Left ventricle myocardium superior (tissue), 1 donor: ENCODE measurements at regions not wholly inside any gene's neighbourhood (a gene's known extent, or its start where the extent isn't known, plus 50 kb on each side); places are given as distances from the start of the nearest gene placed in this dataset.
A peak's percentile ranks its signal among the peaks of the same experiment; 100 is the strongest.

ENCODE experiments used
- ATAC-seq: fragments of 200-7000 bp; cut with Tn5 transposase; one replicate; pipeline ENCODE4 v1.9.1; 2020; ENCODE audit warnings: mild to moderate bottlenecking, moderate library complexity
- DNase-seq: peaks from one replicate; pipeline ENCODE4 v3.0.0-alpha.2; 2020
- intact Hi-C: fragments of 100-400 bp; cut with micrococcal nuclease; formaldehyde crosslinking; loops from one replicate; pipeline ENCODE4 v1.11.0; 2022
- donor health status: DM: no; HTN: yes; CAD: no; lungs with severe emphysema.

GRCh38 chr2:128958241-128958640 lies 639.6 kb upstream of the HS6ST1 start:
- DNase-seq, result no peak
- ATAC-seq, result no peak
- intact Hi-C loops, result no loop called here

- no peak for DNase-seq
- intact Hi-C loops, result no loop called here
- ATAC-seq, result no peak
These were observed 649.0 kb upstream of the HS6ST1 start for GRCh38 chr2:128967646-128968045.

GRCh38 chr2:128969374-128969773 lies 650.7 kb upstream of the HS6ST1 start:
- intact Hi-C loops, result no loop called here

GRCh38 chr2:128970332-128971116 lies 651.9 kb upstream of the HS6ST1 start:
- ATAC-seq, result no peak
- intact Hi-C loops, result no loop called here
- no peak for DNase-seq

More at GRCh38 chr2:128969374-128969773, 650.7 kb upstream of the HS6ST1 start:
- ATAC-seq (no peak), DNase-seq (no peak)

GRCh38 chr2:128973566-128973965 lies 654.9 kb upstream of the HS6ST1 start:
- intact Hi-C loops, result no loop called here
- ATAC-seq (no peak), DNase-seq (no peak)

GRCh38 chr2:128978212-128978611 lies 659.5 kb upstream of the HS6ST1 start:
- intact Hi-C loops, result no loop called here
- no peak for ATAC-seq

GRCh38 chr2:128979182-128979581 lies 660.5 kb upstream of the HS6ST1 start:
- intact Hi-C loops, result no loop called here
- no peak for ATAC-seq
- no peak for DNase-seq

More at GRCh38 chr2:128978212-128978611, 659.5 kb upstream of the HS6ST1 start:
- DNase-seq, result no peak

GRCh38 chr2:128980475-128980874 lies 661.8 kb upstream of the HS6ST1 start:
- intact Hi-C loops, result no loop called here
- no peak for DNase-seq
- no peak for ATAC-seq

GRCh38 chr2:128981353-128981752 lies 662.7 kb upstream of the HS6ST1 start:
- ATAC-seq (no peak), DNase-seq (no peak)
- intact Hi-C loops, result no loop called here

- ATAC-seq, result no peak
These were observed 663.3 kb upstream of the HS6ST1 start for GRCh38 chr2:128982001-128982400.

GRCh38 chr2:128982670-128983069 lies 664.0 kb upstream of the HS6ST1 start:
- intact Hi-C loops, result no loop called here
- ATAC-seq (no peak), DNase-seq (no peak)

More at GRCh38 chr2:128982001-128982400, 663.3 kb upstream of the HS6ST1 start:
- intact Hi-C loops, result no loop called here
- DNase-seq, result no peak

GRCh38 chr2:128983094-128983493 lies 664.4 kb upstream of the HS6ST1 start:
- intact Hi-C loops, result no loop called here
- DNase-seq (no peak), ATAC-seq (no peak)

GRCh38 chr2:128984081-128984480 lies 665.4 kb upstream of the HS6ST1 start:
- intact Hi-C loops, result no loop called here
- DNase-seq (no peak), ATAC-seq (no peak)

GRCh38 chr2:128984855-128985254 lies 666.2 kb upstream of the HS6ST1 start:
- ATAC-seq (no peak), DNase-seq (no peak)
- intact Hi-C loops, result no loop called here

- ATAC-seq, result no peak
- DNase-seq, result no peak
- intact Hi-C loops, result no loop called here
These were observed 667.5 kb upstream of the HS6ST1 start for GRCh38 chr2:128986026-128986715.

- intact Hi-C loops, result no loop called here
- ATAC-seq (no peak), DNase-seq (no peak)
These were observed 668.2 kb upstream of the HS6ST1 start for GRCh38 chr2:128986867-128987268.

GRCh38 chr2:128988326-128988725 lies 669.7 kb upstream of the HS6ST1 start:
- intact Hi-C loops, result no loop called here
- peak; percentile 64 for ATAC-seq
- DNase-seq, result no peak

- intact Hi-C loops, result no loop called here
- DNase-seq (no peak), ATAC-seq (no peak)
These were observed 670.3 kb upstream of the HS6ST1 start for GRCh38 chr2:128988967-128989366.

- intact Hi-C loops, result no loop called here
- DNase-seq (no peak), ATAC-seq (no peak)
These were observed 676.4 kb upstream of the HS6ST1 start for GRCh38 chr2:128995086-128995485.

- no peak for ATAC-seq
- intact Hi-C loops, result no loop called here
- no peak for DNase-seq
These were observed 677.4 kb upstream of the HS6ST1 start for GRCh38 chr2:128996078-128996477.
